CD4-positive, alpha-beta T cell treated with Interleukin-17A for 4 hours (primary cell): ENCODE measurements at regions not wholly inside any gene's neighbourhood (a gene's known extent, or its start where the extent isn't known, plus 50 kb on each side); places are given as distances from the start of the nearest gene placed in this dataset.

ENCODE experiments used
- DNase-seq: peaks from one replicate; pipeline ENCODE4 v3.0.0-alpha.2; 2020; ENCODE audit warnings: mixed read lengths

- DNase-seq = no peak
Measured at GRCh38 chr16:51967646-51968045, 579.3 kb downstream of the TOX3 start.

GRCh38 chr16:51960931-51961330 lies 586.0 kb downstream of the TOX3 start:
- DNase-seq = no peak

GRCh38 chr16:51953286-51953985 lies 593.5 kb downstream of the TOX3 start:
- DNase-seq = no peak

GRCh38 chr16:51952500-51952899 lies 594.4 kb downstream of the TOX3 start:
- no peak for DNase-seq

- no peak for DNase-seq
Measured at GRCh38 chr16:51951668-51952298, 595.2 kb downstream of the TOX3 start.

- no peak for DNase-seq
Measured at GRCh38 chr16:51950118-51950780, 596.7 kb downstream of the TOX3 start.

GRCh38 chr16:51949282-51949681 lies 597.7 kb downstream of the TOX3 start:
- no peak for DNase-seq

GRCh38 chr16:51941412-51941811 lies 605.5 kb downstream of the TOX3 start:
- no peak for DNase-seq

- DNase-seq = no peak
Measured at GRCh38 chr16:51940183-51940582, 606.8 kb downstream of the TOX3 start.

- DNase-seq = no peak
Measured at GRCh38 chr16:51939378-51939871, 607.5 kb downstream of the TOX3 start.

- DNase-seq = no peak
Measured at GRCh38 chr16:51938861-51939260, 608.1 kb downstream of the TOX3 start.

- DNase-seq = no peak
Measured at GRCh38 chr16:51937771-51938170, 609.2 kb downstream of the TOX3 start.

GRCh38 chr16:51936846-51937245 lies 610.1 kb downstream of the TOX3 start:
- no peak for DNase-seq

- DNase-seq = no peak
Measured at GRCh38 chr16:51932317-51932716, 614.6 kb downstream of the TOX3 start.

GRCh38 chr16:51931653-51932052 lies 615.3 kb downstream of the TOX3 start:
- DNase-seq = no peak

- DNase-seq = no peak
Measured at GRCh38 chr16:51924744-51925143, 622.2 kb downstream of the TOX3 start.

- DNase-seq = no peak
Measured at GRCh38 chr16:51922476-51922875, 624.5 kb downstream of the TOX3 start.

GRCh38 chr16:51919736-51920135 lies 627.2 kb downstream of the TOX3 start:
- DNase-seq = no peak

- no peak for DNase-seq
Measured at GRCh38 chr16:51916814-51917213, 630.1 kb downstream of the TOX3 start.

GRCh38 chr16:51916231-51916630 lies 630.7 kb downstream of the TOX3 start:
- no peak for DNase-seq

- DNase-seq = no peak
Measured at GRCh38 chr16:51907680-51908079, 639.3 kb downstream of the TOX3 start.

GRCh38 chr16:51900221-51900780 lies 646.6 kb downstream of the TOX3 start:
- no peak for DNase-seq

- no peak for DNase-seq
Measured at GRCh38 chr16:51898872-51899271, 648.1 kb downstream of the TOX3 start.

GRCh38 chr16:51896013-51896412 lies 650.9 kb downstream of the TOX3 start:
- DNase-seq = no peak
